Superior temporal gyrus (tissue), 1 donor: ENCODE measurements at regions not wholly inside any gene's neighbourhood (a gene's known extent, or its start where the extent isn't known, plus 50 kb on each side); places are given as distances from the start of the nearest gene placed in this dataset.
A peak's percentile ranks its signal among the peaks of the same experiment; 100 is the strongest.
"Not testable (repeated sequence)": the region's sequence is repeated elsewhere in the genome, so short reads cannot be mapped to it uniquely, and the experiment has no call there.

Experiments used
- DNase-seq: peaks from one replicate; pipeline ENCODE4 v3.0.0-alpha.2; 2016; ENCODE audit errors: extremely low spot score

DNA sequence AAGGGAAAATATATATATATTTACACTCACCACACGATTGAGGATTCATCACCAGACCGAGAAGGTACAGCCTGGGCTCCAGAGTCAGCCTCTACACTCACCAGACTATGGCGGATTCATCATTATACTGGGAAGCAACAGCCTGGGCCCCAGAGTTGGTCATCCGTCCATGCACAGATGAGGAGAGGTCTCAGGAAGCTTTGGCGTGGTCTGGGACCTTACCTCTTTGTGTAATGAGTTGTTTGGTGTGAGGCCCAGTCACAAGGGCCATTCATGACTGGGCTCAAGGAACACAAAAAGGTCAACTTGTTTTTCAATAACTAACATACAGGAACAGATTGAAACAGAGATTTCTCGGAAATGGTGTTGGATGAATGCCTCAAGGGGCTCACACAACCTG is 926.1 kb downstream of the FAM133A start:
- DNase-seq, result no peak

DNA sequence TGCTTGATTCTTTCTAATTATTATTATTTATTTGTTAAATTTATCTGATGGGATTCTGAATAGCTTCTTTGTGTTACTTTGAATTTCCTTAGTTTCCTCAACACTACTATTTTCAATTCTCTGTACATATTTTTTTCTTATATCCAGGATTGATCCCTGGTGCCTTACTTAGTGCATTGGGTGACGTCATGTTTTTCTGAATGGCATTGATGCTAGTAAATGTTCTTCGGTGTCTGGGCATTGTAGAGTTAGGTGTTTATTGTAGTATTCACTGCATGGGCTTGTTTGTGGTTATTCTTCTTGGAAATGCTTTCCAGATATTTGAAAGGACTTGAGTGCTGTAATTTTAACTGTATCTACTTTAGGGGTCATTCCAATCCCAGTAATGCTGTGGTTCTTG is 938.1 kb downstream of the FAM133A start:
- DNase-seq, result no peak

DNA sequence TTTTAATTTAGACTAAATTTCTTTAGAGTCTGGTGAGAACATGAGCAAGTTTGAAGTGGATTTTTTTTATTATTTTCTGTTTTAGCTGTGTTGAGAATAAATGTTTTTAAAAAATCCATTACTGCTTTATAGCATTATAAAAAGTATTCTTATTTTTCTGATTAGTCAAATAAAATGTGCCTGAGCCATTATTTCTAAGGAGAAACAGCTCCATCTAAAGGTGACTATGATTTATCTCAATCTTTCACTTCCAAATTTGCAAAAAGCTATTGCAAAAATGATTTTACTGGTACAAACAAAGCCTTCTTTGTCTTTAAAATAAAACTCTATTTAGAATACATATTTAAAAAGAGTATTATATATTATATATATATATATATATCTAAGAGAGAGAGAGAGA is 959.2 kb downstream of the FAM133A start:
- DNase-seq, result no peak

DNA sequence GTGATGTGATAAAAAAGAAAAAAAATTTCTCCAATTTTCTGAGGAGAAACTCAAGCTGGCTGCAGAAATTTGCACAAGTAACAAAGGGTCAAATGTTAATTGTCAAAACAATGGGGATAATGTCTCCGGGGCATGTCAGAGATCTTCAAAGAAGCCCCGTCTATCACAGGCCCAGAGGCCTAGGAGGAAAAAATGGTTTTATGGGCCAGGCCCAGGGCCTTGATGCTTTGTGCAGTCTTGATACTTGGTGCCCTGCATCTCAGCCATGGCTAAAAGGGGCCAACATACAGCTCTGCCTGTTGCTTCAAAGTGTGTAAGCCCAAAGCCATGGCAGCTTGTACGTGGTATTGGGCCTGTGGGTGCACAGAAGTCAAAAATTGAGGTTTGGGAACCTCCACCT is 961.0 kb downstream of the FAM133A start:
- DNase-seq, result no peak

DNA sequence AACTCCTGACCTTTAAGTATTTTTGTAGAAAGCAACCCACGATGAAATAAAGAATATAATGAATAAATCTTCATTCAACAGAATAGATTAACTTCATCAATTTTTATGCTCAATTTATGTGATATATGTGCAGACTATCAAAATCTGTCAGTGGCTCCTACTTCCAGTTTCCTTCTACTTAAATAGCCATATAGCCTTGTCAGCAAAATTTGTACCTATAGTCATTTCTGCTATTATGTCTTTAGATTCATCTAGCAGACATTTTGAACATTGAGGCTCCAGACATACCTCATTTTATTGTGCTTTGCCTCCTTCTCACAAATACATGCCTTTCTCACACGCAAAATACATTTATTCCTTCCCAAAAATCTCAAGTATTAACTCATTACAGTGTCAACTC is 971.7 kb downstream of the FAM133A start:
- no peak for DNase-seq

DNA sequence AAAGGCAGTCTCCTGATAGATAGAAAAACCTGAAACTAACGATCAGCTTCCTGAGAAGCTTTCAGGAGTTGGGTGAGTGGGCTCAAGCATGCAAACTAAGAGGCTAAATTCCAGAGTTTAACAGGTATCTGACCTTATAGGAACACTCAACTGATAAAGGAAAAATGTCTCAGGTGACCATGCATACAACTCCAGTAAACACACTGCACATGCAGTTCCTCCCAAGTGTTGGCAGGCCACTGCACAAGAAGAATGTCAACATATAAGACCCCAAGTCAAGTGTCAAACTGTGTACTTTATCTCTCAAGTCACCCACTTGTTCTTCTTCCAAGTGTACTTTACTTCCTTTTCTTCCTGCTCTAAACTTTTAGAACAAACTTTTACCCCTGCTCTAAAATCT is 981.2 kb downstream of the FAM133A start:
- no peak for DNase-seq

DNA sequence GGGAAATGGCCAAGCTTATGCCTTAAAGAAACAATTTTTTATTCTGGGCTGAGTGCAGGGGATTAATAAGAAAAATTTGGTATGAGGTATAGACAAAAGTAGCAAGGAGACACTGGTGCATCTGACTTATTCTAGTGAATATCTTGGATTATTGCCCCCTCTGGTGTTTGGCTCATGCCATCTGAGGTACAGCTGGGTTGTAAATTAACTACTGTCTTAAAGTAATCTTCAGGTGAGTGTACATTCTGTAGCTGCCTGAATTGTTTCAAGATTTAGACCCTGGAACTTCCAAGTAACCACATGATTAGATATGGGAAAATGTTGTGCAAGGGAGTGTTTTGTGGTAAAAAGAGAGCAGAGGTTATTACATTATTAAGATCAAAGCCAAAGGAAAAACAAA is 988.7 kb downstream of the FAM133A start:
- DNase-seq, result no peak

DNA sequence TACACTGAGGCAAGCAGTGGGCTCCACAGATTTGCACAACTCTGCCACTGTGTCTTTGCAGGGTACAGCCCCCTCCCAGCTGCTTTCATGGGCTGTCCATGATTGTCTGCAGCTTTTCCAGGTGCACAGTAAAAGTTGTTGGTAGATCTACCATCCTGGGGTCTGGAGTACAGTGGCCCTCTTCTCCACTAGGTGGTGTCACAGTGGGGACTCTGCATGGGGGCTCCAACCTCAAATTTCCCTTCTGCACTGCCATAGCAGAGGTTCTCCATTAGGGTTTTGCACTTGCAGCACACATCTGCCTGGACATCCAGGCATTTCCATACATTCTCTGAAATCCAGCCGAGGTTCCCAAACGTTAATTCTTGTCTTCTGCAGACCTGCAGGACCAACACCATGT is 1002.3 kb downstream of the FAM133A start:
- no peak for DNase-seq

DNA sequence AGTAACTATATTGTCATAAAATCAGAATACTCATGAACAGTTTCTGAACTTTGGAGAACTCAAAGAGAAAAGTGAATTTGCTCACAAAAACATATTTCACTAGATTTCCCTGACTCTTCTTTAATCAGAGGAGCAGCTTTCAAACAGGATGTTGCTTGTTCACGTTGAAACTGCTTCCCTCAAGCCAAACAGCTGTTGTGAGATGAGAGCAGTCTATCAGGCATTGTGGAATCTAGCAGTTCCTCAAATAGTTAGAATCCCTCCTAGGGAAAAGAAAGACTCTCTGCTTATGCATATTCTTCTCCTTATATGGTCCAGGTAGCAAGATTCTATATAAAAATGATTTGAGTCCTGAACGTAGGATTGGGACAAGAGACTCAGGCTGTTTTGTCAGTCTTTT is 1012.1 kb downstream of the FAM133A start:
- no peak for DNase-seq

DNA sequence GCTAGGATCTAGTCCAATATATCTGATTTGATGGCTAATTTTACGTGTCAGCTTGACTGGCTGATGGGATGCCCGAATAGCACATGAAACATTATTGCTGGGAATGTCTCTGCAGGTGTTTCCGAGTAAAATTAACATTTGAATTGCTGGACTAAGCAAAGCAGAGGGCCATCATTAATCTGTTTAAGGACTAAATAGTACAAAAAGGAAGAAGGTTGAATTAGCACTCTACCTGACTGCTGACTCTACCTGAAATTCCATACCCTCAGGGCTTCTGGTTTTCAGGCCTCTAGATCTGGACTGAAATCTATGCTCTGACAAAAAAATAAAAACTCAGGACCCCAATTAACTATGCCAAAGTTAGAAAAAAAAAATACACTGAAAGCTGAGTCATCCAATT is 1021.9 kb downstream of the FAM133A start:
- no peak for DNase-seq

DNA sequence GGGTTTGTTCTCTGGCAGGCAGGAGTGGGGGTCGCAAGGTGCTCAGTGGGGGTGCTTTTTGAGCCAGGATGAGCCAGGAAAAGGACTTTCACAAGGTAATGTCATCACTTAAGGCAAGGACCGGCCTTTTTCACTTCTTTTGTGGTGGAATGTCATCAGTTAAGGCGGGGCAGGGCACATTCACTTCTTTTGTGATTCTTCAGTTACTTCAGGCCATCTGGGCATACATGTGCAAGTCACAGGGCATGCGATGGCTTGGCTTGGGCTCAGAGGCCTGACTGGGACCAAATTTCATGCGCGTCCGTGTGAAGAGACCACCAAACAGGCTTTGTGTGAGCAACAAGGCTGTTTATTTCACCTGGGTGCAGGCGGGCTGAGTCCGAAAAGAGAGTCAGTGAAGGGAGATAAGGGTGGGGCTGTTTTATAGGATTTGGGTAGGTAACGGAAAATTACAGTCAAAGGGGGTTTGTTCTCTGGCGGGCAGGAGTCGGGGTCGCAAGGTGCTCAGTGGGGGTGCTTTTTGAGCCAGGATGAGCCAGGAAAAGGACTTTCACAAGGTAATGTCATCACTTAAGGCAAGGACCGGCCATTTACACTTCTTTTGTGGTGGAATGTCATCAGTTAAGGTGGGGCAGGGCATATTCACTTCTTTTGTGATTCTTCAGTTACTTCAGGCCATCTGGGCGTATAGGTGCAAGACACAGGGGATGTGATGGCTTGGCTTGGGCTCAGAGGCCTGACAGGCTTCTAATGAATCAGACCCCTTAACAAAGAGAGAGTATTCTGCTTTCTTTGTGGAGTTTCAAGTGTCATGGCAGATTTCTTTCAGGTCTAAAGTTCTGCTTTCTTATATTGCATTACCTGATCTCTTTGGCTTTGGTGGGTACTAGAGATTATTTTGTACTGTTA is 1030.6 kb downstream of the FAM133A start:
- not testable (repeated sequence) for DNase-seq

DNA sequence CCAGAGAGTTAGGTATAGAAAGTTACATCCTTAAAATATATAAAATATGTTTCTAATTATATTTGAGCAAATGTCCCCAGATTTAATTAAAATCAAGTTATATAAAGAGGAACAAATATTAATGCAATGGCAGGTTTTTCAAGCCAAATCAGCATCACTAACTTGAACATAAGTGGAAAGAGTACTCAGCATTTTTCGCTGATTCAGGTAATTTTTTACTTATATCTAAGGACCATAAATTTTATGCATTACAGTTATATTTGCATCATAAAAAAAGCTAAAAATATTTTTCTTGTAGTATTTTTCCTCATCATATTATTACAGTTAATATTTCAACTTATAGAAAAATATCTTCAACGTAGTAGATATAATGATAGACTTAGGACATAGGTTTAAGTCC is 1047.4 kb downstream of the FAM133A start:
- DNase-seq, result no peak

DNA sequence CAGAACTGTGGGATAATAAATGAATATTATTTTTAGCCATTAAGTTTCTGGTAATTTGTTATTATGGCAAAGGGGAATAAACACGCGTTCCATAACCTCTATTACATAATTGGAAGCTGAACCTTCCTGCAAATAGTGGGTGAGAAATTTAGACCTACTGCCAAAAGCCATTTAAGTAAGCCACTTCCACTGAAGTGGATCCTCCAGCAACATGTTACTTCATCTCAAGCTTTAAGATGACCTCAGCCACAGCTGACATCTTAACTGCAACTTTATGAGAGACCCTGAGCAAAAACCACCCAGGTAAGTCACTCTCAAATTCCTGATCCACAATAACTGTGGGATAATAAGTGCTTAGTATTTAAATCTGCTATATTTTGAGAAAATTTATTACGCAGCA is 1048.6 kb downstream of the FAM133A start:
- no peak for DNase-seq

DNA sequence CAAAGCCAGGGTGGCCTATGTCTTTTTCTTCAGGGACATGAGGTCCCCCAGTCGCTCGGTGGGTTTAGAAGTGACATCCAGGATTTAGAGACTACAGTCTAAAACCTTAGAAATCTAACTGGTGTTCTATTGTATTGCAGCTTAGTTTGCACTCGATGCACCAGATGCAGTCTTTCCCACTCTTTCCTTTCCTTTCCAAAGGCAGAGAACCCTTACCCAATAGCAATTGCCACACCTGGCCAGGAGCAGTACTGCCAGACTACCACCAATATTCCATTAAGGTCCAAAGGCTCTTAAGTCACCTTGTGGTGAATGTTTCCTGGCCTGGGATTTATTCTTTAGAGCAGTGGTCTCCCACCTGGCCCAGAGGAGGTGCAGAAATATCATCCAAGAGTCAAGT is 1068.8 kb downstream of the FAM133A start:
- no peak for DNase-seq

DNA sequence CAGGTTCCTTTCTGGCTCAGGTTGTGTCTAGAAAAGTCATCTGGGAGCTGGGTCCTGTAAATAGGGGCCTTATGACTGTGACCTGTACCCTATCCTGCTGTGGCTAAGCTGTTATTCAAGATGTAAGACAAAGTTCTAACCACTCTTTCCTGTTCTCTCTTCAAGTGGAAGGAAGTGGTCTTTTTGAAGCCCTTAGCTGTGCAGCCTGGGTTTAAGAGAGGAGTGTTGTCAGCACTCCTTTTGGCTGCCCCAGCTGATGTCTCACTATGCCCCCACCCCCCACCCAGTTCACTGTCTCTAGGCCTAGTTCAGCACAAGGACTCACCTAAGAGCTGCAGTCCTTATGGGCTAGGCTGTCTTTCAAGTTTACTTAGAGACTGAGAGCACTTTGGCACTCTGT is 1069.5 kb downstream of the FAM133A start:
- DNase-seq, result no peak

DNA sequence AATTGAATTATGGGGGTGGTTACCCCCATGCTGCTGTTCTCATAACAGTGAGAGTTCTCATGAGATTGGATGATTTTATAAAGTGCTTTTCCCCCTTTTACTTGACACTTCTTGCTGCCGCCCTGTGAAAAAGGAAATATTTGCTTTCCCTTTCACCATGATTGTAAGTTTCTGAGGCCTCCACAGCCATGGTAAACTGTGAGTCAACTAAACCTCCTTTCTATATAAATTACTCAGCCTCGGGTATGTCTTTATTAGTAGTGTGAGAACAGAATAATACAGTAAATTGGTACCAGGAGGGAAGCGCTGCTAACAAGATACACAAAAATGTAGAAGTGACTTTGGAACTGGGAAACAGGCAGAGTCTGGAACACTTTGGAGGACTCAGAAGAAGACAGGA is 1070.8 kb downstream of the FAM133A start:
- no peak for DNase-seq

DNA sequence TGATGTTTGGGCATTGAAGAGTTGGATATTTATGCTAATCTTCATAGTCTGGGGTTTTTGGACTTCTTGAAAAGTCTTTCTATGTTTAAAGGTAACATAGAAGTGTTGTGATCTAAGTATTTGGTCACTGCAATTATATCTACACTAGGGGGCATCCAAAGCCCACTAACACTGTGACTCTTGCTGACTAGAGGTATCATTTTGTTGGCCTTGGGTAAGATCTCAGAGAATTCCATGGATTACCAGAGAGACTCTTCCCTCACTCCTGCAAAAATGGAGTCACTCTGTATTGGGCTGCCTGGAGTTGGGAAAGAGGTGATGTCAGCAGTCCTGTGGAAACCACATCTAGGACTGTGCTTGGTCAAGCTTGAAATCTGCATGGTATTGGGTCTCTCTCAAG is 1077.6 kb downstream of the FAM133A start:
- no peak for DNase-seq

DNA sequence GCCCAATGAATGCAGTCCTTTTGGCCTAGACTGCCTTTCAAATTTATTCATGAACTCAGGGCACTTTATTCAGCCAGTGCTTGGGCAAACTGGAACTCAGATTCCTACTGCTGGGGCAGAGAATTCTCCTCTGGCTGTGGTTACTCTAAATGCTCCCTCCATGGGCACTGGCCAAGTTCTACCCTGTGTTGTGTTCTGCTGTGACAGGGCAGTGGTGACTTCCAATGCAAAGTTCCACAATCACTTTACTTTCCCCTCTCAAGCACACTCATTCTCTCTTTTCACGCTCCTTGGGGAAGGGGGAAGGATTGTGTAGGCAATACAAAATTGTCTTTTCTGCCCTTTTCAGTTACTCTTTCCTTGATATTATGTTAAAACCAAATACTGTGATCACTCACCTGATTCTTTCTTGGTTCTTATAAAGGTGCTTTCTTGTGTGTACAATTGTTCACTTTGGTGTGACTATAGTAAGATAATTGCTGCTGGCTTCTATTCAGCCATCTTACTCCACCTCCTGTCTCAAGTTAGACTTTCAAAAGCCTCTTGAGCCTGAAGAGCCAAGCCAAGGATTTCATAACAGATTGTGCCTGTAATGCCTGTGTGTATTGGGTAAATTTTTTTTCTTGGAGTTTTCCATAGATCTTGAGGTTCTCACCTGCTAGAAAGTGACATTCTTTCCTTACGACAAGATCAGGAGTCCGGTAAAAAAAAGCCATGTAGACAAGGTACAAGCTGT is 1078.6 kb downstream of the FAM133A start:
- DNase-seq, result no peak

DNA sequence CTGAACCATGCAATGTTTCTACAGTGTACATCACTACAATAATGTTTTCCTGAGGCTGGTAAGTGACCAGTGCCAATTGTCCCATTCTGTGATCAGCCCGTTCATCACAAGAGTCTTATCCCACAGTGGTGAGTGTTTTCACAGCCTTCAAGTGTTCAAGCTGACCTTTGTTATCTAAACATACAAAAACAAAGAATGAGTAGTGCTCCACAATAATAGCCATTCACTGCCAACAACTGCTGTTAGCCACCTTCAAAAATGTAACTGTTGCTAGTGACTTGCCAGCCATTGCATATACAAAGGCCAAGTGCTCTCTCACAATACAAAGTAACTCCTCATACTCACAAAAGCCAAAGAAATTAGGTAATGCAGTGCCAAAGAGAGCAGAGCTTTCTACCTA is 1084.1 kb downstream of the FAM133A start:
- DNase-seq, result no peak

DNA sequence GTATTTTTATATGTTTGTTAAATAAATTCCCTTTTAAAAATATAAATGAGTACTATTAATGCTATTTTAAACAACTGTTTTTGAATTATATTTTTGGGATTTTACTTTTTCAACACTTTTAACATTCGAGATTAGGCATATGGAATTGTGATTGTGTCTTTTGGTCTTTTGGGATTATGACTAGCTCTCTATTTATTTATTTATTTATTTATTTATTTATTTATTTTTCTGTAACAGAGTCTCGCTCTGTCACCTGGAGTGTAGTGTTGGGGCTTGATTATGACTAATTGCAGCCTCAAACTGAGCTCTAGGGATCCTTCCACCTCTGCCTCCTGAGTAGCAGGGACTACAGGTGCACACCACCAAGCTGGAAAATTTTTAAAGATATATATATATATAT is 1101.6 kb downstream of the FAM133A start:
- no peak for DNase-seq

DNA sequence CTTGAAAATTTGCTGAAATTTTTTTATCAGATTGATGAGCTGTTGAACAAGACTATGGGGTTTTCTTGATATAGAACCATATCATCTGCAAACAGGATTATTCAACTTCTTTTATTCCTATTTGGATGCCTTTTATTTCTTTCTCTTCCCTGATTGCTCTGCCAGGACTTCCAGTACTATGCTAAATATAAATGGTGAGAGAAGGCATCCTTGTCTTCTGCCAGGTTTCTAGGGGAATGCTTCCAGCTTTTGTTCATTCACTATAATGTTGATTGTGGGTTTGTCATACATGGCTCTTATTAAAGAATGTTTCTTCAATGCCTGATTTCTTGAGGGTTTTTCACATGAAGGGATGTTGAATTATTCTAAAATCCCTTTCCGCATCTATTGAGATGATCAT is 1139.5 kb downstream of the FAM133A start:
- DNase-seq, result peak; percentile 25

DNA sequence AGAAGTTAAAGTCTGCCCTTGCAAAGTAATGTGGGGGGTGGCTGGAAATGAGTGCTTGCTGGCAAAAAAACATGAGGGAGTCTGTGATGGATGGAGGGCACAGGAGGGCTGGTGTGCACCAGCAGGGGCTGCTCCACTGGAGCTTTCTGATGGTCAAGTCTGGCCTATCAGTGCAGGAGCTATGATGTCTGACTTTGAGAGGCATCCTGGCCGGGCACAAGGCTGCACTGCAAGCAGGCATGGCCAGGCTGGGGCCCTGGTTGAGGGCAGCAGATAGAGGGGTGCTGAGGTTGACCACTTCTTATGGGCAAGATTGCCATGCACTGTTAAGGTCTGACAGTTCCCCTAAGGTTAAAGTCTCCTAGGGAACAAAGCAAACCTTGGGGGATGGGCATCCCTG is 1140.2 kb downstream of the FAM133A start:
- no peak for DNase-seq

DNA sequence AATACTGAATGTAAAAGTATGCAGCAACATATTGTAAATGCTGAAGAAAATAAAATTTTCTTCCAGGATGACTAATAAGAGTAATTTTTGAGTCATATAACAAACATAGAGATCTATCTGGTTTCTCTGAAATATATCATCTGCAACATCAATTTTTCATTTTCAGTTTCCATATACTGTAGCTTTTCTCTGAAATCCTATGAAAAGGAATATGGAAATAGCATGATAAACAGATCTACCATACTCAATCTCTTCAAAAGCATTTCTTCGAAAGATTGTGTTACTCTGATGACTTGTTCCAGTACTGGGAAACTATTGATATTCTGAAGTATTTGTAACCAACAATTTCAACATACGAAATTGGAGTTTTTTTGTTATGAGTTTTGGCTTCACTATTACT is 1156.7 kb downstream of the FAM133A start:
- DNase-seq, result no peak
